PFSK-1 (cell line): ENCODE measurements at regions not wholly inside any gene's neighbourhood (a gene's known extent, or its start where the extent isn't known, plus 50 kb on each side); places are given as distances from the start of the nearest gene placed in this dataset.

Experiments
- FOXP2 ChIP-seq: optimal IDR thresholded peaks from 2 replicates; pipeline ENCODE3; 2011; ENCODE audit warnings: borderline replicate concordance, control low read depth, inconsistent platforms; ENCODE audit not compliant: insufficient read depth; ENCODE audit errors: extremely low read length, extremely low read depth
- POLR2AphosphoS5 ChIP-seq: IDR thresholded peaks from 2 replicates; pipeline ENCODE4 v1.6.1; 2012; ENCODE audit warnings: low read depth, mild to moderate bottlenecking, control low read depth, low read length, moderate library complexity
- SIN3A ChIP-seq: IDR thresholded peaks from 2 replicates; pipeline ENCODE4 v1.6.1; 2012; ENCODE audit warnings: mild to moderate bottlenecking, low read length, moderate library complexity, borderline replicate concordance; ENCODE audit not compliant: insufficient read depth
- TAF1 ChIP-seq: IDR thresholded peaks from 2 replicates; pipeline ENCODE4 v1.6.1; 2012; ENCODE audit warnings: low read length, control low read depth, borderline replicate concordance; ENCODE audit not compliant: insufficient read depth
- TF ChIP-seq, protein P1 (sequence below), 2 experiments: IDR thresholded peaks; 2 replicates each; pipeline versions ENCODE4 v1.6.1 to v1.8.0; 2011 to 2012; ENCODE audit warnings: low read depth in 2 of 2, low read length in 2 of 2, control low read depth in 1 of 2, inconsistent platforms in 1 of 2, mild to moderate bottlenecking in 1 of 2, moderate library complexity in 1 of 2; ENCODE audit not compliant: insufficient read depth in 1 of 2

DNA sequence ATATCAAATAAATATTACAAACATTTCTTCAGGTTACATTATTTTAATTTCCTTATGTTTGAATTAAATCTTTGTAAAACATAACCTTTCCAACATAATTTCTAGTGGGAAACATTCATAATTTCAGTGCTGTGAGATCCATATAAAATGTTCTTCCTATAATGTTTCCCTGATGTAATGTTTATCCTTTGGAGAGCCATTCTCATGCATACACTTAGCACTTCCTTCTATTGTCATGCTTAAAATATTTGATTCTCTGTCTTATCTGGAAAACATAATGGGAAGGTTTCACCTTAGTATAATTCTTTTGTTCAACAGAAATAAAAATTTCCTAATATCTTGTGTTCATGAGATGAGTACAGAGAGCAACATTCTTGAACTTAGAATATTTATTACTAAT, 472.5 kb downstream of the ADAMTS20 start:
- TF ChIP-seq FOXP2 (no peak), POLR2AphosphoS5 (no peak), SIN3A (no peak), TAF1 (no peak)
- TF ChIP-seq, protein P1, sequence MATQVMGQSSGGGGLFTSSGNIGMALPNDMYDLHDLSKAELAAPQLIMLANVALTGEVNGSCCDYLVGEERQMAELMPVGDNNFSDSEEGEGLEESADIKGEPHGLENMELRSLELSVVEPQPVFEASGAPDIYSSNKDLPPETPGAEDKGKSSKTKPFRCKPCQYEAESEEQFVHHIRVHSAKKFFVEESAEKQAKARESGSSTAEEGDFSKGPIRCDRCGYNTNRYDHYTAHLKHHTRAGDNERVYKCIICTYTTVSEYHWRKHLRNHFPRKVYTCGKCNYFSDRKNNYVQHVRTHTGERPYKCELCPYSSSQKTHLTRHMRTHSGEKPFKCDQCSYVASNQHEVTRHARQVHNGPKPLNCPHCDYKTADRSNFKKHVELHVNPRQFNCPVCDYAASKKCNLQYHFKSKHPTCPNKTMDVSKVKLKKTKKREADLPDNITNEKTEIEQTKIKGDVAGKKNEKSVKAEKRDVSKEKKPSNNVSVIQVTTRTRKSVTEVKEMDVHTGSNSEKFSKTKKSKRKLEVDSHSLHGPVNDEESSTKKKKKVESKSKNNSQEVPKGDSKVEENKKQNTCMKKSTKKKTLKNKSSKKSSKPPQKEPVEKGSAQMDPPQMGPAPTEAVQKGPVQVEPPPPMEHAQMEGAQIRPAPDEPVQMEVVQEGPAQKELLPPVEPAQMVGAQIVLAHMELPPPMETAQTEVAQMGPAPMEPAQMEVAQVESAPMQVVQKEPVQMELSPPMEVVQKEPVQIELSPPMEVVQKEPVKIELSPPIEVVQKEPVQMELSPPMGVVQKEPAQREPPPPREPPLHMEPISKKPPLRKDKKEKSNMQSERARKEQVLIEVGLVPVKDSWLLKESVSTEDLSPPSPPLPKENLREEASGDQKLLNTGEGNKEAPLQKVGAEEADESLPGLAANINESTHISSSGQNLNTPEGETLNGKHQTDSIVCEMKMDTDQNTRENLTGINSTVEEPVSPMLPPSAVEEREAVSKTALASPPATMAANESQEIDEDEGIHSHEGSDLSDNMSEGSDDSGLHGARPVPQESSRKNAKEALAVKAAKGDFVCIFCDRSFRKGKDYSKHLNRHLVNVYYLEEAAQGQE (IDR thresholded peaks at IDR 0.05; ENCODE audit: insufficient read depth in 1 of 2, low read depth in 2 of 2, low read length in 2 of 2), result no peak

- TF ChIP-seq, protein P1 (IDR thresholded peaks at IDR 0.05; ENCODE audit: insufficient read depth in 1 of 2, low read depth in 2 of 2, low read length in 2 of 2), result no peak
- TF ChIP-seq TAF1 (no peak), FOXP2 (no peak), POLR2AphosphoS5 (no peak)
Observed at GRCh38 chr12:43078976-43079375, 473.0 kb downstream of the ADAMTS20 start.

DNA sequence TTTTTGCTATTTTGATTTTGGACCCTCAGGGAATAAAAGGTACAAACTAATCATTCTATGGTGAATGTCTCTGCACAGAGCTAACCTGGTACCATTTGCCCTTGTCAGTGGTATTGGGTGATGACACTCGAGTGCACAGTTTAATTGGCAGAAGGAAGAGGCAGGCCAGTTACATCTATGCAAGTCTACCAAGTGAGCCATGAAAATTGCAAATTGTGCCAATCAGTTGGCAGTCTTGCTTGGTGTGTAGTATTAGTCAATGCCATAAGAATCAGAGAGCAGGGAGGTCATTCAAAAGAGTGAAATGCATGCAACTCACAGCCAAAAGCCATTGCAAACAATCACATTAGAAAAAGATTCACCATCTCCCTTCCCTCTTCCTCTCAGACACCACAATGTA, 479.6 kb downstream of the ADAMTS20 start:
- TF ChIP-seq FOXP2 (no peak), POLR2AphosphoS5 (no peak), SIN3A (no peak), TAF1 (no peak)
- TF ChIP-seq, protein P1 (IDR thresholded peaks at IDR 0.05; ENCODE audit: insufficient read depth in 1 of 2, low read depth in 2 of 2, low read length in 2 of 2), result no peak

GRCh38 chr12:43069768-43070221, 480.2 kb upstream of the PRICKLE1 start:
- TF ChIP-seq FOXP2 (no peak), SIN3A (no peak), TAF1 (no peak), POLR2AphosphoS5 (no peak)
- TF ChIP-seq, protein P1 (IDR thresholded peaks at IDR 0.05; ENCODE audit: insufficient read depth in 1 of 2, low read depth in 2 of 2, low read length in 2 of 2), result no peak

DNA sequence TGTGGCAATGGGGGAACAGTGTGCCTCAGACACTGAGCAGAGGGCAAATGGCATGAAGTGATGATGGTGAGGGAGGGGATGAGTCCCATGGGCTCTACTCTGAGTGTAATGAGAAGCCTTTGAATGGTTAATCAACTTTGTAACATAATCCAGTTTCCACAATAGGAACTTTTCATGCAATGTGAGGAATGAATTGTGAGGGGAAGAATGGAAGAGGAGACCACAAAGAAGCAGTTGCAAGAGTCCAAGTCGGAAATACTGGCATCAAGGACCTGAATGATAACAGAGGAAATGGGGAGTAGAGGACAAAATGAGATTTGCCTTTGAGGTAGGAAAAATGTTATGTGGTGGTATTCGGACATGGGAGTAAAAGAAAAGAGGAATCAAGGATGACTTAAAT, 476.9 kb upstream of the PRICKLE1 start:
- TF ChIP-seq FOXP2, result no peak
- TF ChIP-seq TAF1, result no peak
